H1 (cell line): ENCODE measurements at regions not wholly inside any gene's neighbourhood (a gene's known extent, or its start where the extent isn't known, plus 50 kb on each side); places are given as distances from the start of the nearest gene placed in this dataset.

Experiments used
- CTCF ChIA-PET: fragments of 300-600 bp; sonication (Branson Sonifier 250); formaldehyde crosslinking; loops from one replicate; lab custom pipeline; 2021; ENCODE audit not compliant: partially characterized antibody; lab: Charles Lee
- POLR2A ChIA-PET: fragments of 300-600 bp; sonication (Branson Sonifier 250); formaldehyde crosslinking; loops from one replicate; lab custom pipeline; 2021; ENCODE audit warnings: inconsistent platforms; ENCODE audit not compliant: partially characterized antibody; lab: Charles Lee
- DNase-seq, 2 experiments: peaks; one replicate each; pipeline versions ENCODE4 v3.0.0 to v3.0.0-alpha.2; 2010 to 2022; ENCODE audit warnings: low spot score in 2 of 2, low read depth in 1 of 2, mixed read lengths in 1 of 2
- FAIRE-seq: peaks from 2 replicates; lab custom pipeline; 2011; peaks lifted over from hg19 to GRCh38; lab: Jason Lieb, UNC
- H2AFZ ChIP-seq: 2 replicates; pipeline ENCODE4 v1.8.1; 2012; ENCODE audit warnings: low read length, inconsistent platforms
- H2AK5ac ChIP-seq: 2 replicates; pipeline ENCODE4 v1.6.1; 2013; ENCODE audit warnings: low read depth, low read length
- H2BK120ac ChIP-seq: replicated peaks from 2 replicates; pipeline ENCODE3; 2013; ENCODE audit warnings: low read depth, low read length, inconsistent platforms
- H2BK12ac ChIP-seq: 2 replicates; pipeline ENCODE4 v1.6.1; 2013; ENCODE audit warnings: low read depth, low read length
- H2BK15ac ChIP-seq: 2 replicates; pipeline ENCODE4 v1.6.1; 2013; ENCODE audit warnings: low read length
- H2BK20ac ChIP-seq: 2 replicates; pipeline ENCODE4 v1.6.1; 2013; ENCODE audit warnings: low read length
- H2BK5ac ChIP-seq: 2 replicates; pipeline ENCODE4 v1.6.1; 2013; ENCODE audit warnings: low read depth, low read length
- H3K14ac ChIP-seq: 2 replicates; pipeline ENCODE4 v1.6.1; 2013; ENCODE audit warnings: inconsistent platforms; ENCODE audit not compliant: insufficient read length
- H3K18ac ChIP-seq: 2 replicates; pipeline ENCODE4 v1.6.1; 2013; ENCODE audit warnings: low read length; ENCODE audit errors: extremely low read depth
- H3K23ac ChIP-seq: 2 replicates; pipeline ENCODE4 v1.6.1; 2013; ENCODE audit warnings: inconsistent platforms; ENCODE audit not compliant: insufficient read length
- H3K23me2 ChIP-seq: 2 replicates; pipeline ENCODE4 v1.6.1; 2013; ENCODE audit warnings: low read depth, low read length
- H3K27ac ChIP-seq: 2 replicates; pipeline ENCODE4 v1.6.1; 2011; ENCODE audit warnings: low read depth, low read length, inconsistent platforms
- H3K27me3 ChIP-seq, 4 experiments: replicated peaks in 1 of 4; 1 replicate in 1 of 4; 2 replicates in 3 of 4; pipeline versions ENCODE4 v1.6.1 to v1.8.1; 2011 to 2013; ENCODE audit warnings: low read length in 3 of 4, mild to moderate bottlenecking in 3 of 4, inconsistent platforms in 2 of 4, mixed read lengths in 2 of 4, moderate library complexity in 1 of 4; ENCODE audit not compliant: control insufficient read depth in 3 of 4, insufficient read depth in 3 of 4; ENCODE audit errors: extremely low read depth in 1 of 4
- H3K36me3 ChIP-seq, 4 experiments: 2 replicates each; pipeline versions ENCODE4 v1.6.1 to v1.8.1; 2011 to 2013; ENCODE audit warnings: mild to moderate bottlenecking in 4 of 4, low read length in 3 of 4, moderate library complexity in 2 of 4, control low read depth in 1 of 4, inconsistent platforms in 1 of 4; ENCODE audit not compliant: insufficient read depth in 4 of 4, control insufficient read depth in 2 of 4
- H3K4ac ChIP-seq: replicated peaks from 2 replicates; pipeline ENCODE3; 2013; ENCODE audit warnings: low read length, low read depth, mixed read lengths, inconsistent platforms; ENCODE audit not compliant: insufficient read length
- H3K4me1 ChIP-seq, 4 experiments: replicated peaks in 1 of 4; 1 replicate in 1 of 4; 2 replicates in 3 of 4; pipeline versions ENCODE4 v1.6.1 to v1.8.1; 2011 to 2013; ENCODE audit warnings: low read length in 3 of 4, inconsistent platforms in 2 of 4, mixed read lengths in 1 of 4; ENCODE audit not compliant: insufficient read depth in 4 of 4, control insufficient read depth in 3 of 4
- H3K4me2 ChIP-seq, 2 experiments: 2 replicates each; pipeline versions ENCODE4 v1.6.1 to v1.8.1; 2011 to 2013; ENCODE audit warnings: low read depth in 2 of 2, low read length in 2 of 2, control low read depth in 1 of 2, inconsistent platforms in 1 of 2, mild to moderate bottlenecking in 1 of 2; ENCODE audit not compliant: insufficient read depth in 1 of 2
- H3K4me3 ChIP-seq, 4 experiments: fragments of 200-600, 300-600 bp in 1 of 4; sonication (generic), shearing (Covaris generic), sonication (Bioruptor Twin) in 1 of 4; 2 replicates each; pipeline versions ENCODE4 v1.5.1 to v1.8.1; 2011 to 2016; ENCODE audit warnings: low read length in 4 of 4, low read depth in 3 of 4, control low read depth in 2 of 4, inconsistent platforms in 2 of 4, mild to moderate bottlenecking in 2 of 4, mixed read lengths in 1 of 4, moderate library complexity in 1 of 4; ENCODE audit not compliant: insufficient read depth in 2 of 4; ENCODE audit errors: extremely low read depth in 1 of 4
- H3K56ac ChIP-seq: replicated peaks from 2 replicates; pipeline ENCODE3; 2013; ENCODE audit warnings: low read depth, mild to moderate bottlenecking, mixed read lengths, low read length, inconsistent platforms; ENCODE audit not compliant: insufficient read length
- H3K79me1 ChIP-seq: 2 replicates; pipeline ENCODE4 v1.6.1; 2013; ENCODE audit warnings: low read depth, low read length, control low read depth
- H3K79me2 ChIP-seq, 2 experiments: 2 replicates each; pipeline versions ENCODE4 v1.6.1 to v1.8.1; 2012 to 2013; ENCODE audit warnings: low read length in 2 of 2, mild to moderate bottlenecking in 2 of 2, inconsistent platforms in 1 of 2; ENCODE audit not compliant: insufficient read depth in 2 of 2, control insufficient read depth in 1 of 2
- H3K9ac ChIP-seq, 4 experiments: replicated peaks in 1 of 4; 1 replicate in 1 of 4; 2 replicates in 3 of 4; pipeline versions ENCODE4 v1.6.1 to v1.8.1; 2011 to 2013; ENCODE audit warnings: low read depth in 3 of 4, low read length in 3 of 4, control low read depth in 2 of 4, mild to moderate bottlenecking in 2 of 4, moderate library complexity in 2 of 4, inconsistent platforms in 1 of 4; ENCODE audit errors: extremely low read depth in 1 of 4
- H3K9me3 ChIP-seq, 2 experiments: 2 replicates each; pipeline versions ENCODE4 v1.6.1 to v1.8.1; 2012 to 2013; ENCODE audit warnings: mild to moderate bottlenecking in 2 of 2, moderate library complexity in 2 of 2, control low read depth in 1 of 2, inconsistent platforms in 1 of 2, low read depth in 1 of 2, low read length in 1 of 2, mixed read lengths in 1 of 2; ENCODE audit not compliant: insufficient read depth in 2 of 2
- H4K20me1 ChIP-seq, 2 experiments: replicated peaks in 1 of 2; 2 replicates each; pipeline versions ENCODE3 to v1.8.1; 2011 to 2013; ENCODE audit warnings: inconsistent platforms in 2 of 2, low read length in 2 of 2, mild to moderate bottlenecking in 1 of 2; ENCODE audit not compliant: insufficient read depth in 2 of 2, control insufficient read depth in 1 of 2
- H4K5ac ChIP-seq: 2 replicates; pipeline ENCODE4 v1.6.1; 2013; ENCODE audit warnings: low read length, low read depth, mixed read lengths, inconsistent platforms; ENCODE audit not compliant: insufficient read length
- H4K8ac ChIP-seq: 2 replicates; pipeline ENCODE4 v1.8.0; 2013; ENCODE audit warnings: mild to moderate bottlenecking, moderate library complexity, low read length, inconsistent platforms; ENCODE audit not compliant: insufficient read depth; ENCODE audit errors: extremely low read depth
- H4K91ac ChIP-seq: replicated peaks from 2 replicates; pipeline ENCODE3; 2013; ENCODE audit warnings: low read length, mixed read lengths, inconsistent platforms; ENCODE audit not compliant: insufficient read length
- EZH2 ChIP-seq: fragments of 200-600 bp; sonication (generic); IDR thresholded peaks from 2 replicates; pipeline ENCODE4 v1.7.1; 2012; ENCODE audit warnings: low read depth, mild to moderate bottlenecking, moderate library complexity, low read length, inconsistent platforms; ENCODE audit not compliant: severe bottlenecking
- GABPA ChIP-seq: IDR thresholded peaks from 2 replicates; pipeline ENCODE4 v1.6.1; 2011; ENCODE audit warnings: mild to moderate bottlenecking, low read length, moderate library complexity, borderline replicate concordance; ENCODE audit not compliant: insufficient read depth
- RXRA ChIP-seq: IDR thresholded peaks from 2 replicates; pipeline ENCODE4 v1.6.1; 2011; ENCODE audit warnings: low read depth, mild to moderate bottlenecking, low read length, moderate library complexity; ENCODE audit not compliant: insufficient read depth
- WGBS, 2 experiments: shearing (Covaris generic) in 1 of 2; methylation state at CpG; one replicate each; pipeline versions ENCODE4 v1.1.6 to v1.1.7; 2013 to 2015; ENCODE audit warnings: low lambda C conversion rate in 2 of 2, mixed read lengths in 2 of 2, inconsistent platforms in 1 of 2, low coverage in 1 of 2, missing lambda C conversion rate in 1 of 2; ENCODE audit not compliant: insufficient replicate concordance in 2 of 2, insufficient coverage in 1 of 2, insufficient read length in 1 of 2; ENCODE audit errors: extremely low coverage in 1 of 2, missing lambda C conversion rate in 1 of 2; 5-methylcytosine and 5-hydroxymethylcytosine counted together

DNA sequence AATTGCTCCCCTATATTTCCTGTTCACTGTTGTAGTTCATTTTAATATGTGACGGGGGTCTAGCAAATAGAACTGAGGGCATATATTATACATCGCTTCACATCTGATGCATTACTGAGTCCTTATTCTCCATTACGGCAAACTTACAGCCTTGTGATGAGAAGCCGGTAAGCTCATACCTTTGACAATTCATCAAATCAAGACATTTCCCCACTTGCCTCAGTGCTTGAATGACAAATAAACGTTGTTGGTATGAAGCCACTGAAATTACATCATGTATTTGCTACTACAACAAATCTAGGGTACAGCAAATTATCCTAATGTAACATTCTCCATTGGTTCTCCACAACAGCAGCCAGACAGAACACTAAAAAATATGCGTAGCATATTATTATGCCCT is 1999.8 kb downstream of the LRRC4C start:
- no peak overlapping the region for H3K23ac ChIP-seq
- H3K14ac ChIP-seq = no peak overlapping the region
- H2BK120ac ChIP-seq = no peak overlapping the region
- H2BK15ac ChIP-seq = no peak overlapping the region
- H3K27me3 ChIP-seq = no peaks in the 10 kb centered on the region
- 84% methylated on average over 6 of the region's 6 CpGs; no CpG with 5 or more reads in 1 of the 2 experiments for WGBS, 2 experiments
- H2BK5ac ChIP-seq = no peak overlapping the region
- no peak overlapping the region for H2BK12ac ChIP-seq
- no peak for FAIRE-seq
- no peak overlapping the region for H3K56ac ChIP-seq
- no peaks in the 10 kb centered on the region for H3K4me1 ChIP-seq
- no peaks in the 10 kb centered on the region for H3K36me3 ChIP-seq
- H4K8ac ChIP-seq = no peak overlapping the region
- H2AK5ac ChIP-seq = no peak overlapping the region
- DNase-seq = no peak
- no peak overlapping the region for H4K5ac ChIP-seq
- no peaks in the 10 kb centered on the region for H3K79me1 ChIP-seq
- no peaks in the 10 kb centered on the region for H4K20me1 ChIP-seq
- no peak overlapping the region for H2AFZ ChIP-seq
- ChIA-PET POLR2A (no interaction called here), CTCF (no interaction called here)
- H3K9me3 ChIP-seq = no peaks in the 10 kb centered on the region
- no peaks in the 10 kb centered on the region for H3K79me2 ChIP-seq
- no peak overlapping the region for H4K91ac ChIP-seq
- H3K4me3 ChIP-seq = no peak overlapping the region
- H3K4me2 ChIP-seq = no peak overlapping the region
- no peak overlapping the region for H3K4ac ChIP-seq
- H2BK20ac ChIP-seq = no peak overlapping the region
- H3K9ac ChIP-seq = no peak overlapping the region
- H3K18ac ChIP-seq = no peak overlapping the region
- no peaks in the 10 kb centered on the region for H3K23me2 ChIP-seq
- H3K27ac ChIP-seq = no peak overlapping the region
- TF ChIP-seq GABPA (no peak), EZH2 (no peak), RXRA (no peak)
